Central memory CD8-positive, alpha-beta T cell (primary cell): ENCODE measurements at regions not wholly inside any gene's neighbourhood (a gene's known extent, or its start where the extent isn't known, plus 50 kb on each side); places are given as distances from the start of the nearest gene placed in this dataset.

Experiments used
- ATAC-seq: fragments of 150-1000 bp; cut with Tn5 transposase; replicated peaks from 2 replicates; pipeline ENCODE4 v1.10.0; 2022; ENCODE audit warnings: mild to moderate bottlenecking, moderate FRiP score, moderate number of reproducible peaks; ENCODE audit not compliant: poor library complexity, severe bottlenecking; ENCODE audit errors: extremely low read depth
- DNase-seq, 2 donors: peaks; one replicate each; pipeline ENCODE4 v3.0.0; 2021; ENCODE audit warnings: low spot score in 2 of 2
- H3K27ac Mint-ChIP-seq: one replicate; pipeline ENCODE4 v1.8.0; 2022; ENCODE audit warnings: low read depth, mild to moderate bottlenecking, moderate library complexity, mixed read lengths
- H3K27me3 Mint-ChIP-seq: one replicate; pipeline ENCODE4 v1.8.0; 2022; ENCODE audit warnings: mixed read lengths
- H3K36me3 Mint-ChIP-seq: one replicate; pipeline ENCODE4 v1.8.0; 2022; ENCODE audit warnings: mild to moderate bottlenecking, moderate library complexity, mixed read lengths; ENCODE audit not compliant: insufficient read depth
- H3K4me1 Mint-ChIP-seq: one replicate; pipeline ENCODE4 v1.8.0; 2022; ENCODE audit warnings: mixed read lengths
- H3K4me3 Mint-ChIP-seq: one replicate; pipeline ENCODE4 v1.8.0; 2022; ENCODE audit warnings: mild to moderate bottlenecking, moderate library complexity, mixed read lengths
- H3K9me3 Mint-ChIP-seq: one replicate; pipeline ENCODE4 v1.8.0; 2022; ENCODE audit warnings: mixed read lengths

GRCh38 chr1:72521659-72522058, 239.3 kb upstream of the NEGR1 start:
- peaks cover 5% of the 10 kb centered on the region for H3K9me3 Mint-ChIP-seq
- H3K27me3 Mint-ChIP-seq: no peaks in the 10 kb centered on the region
- no peak overlapping the region for H3K27ac Mint-ChIP-seq
- no peak overlapping the region for H3K4me3 Mint-ChIP-seq
- no peak for DNase-seq
- no peaks in the 10 kb centered on the region for H3K36me3 Mint-ChIP-seq
- H3K4me1 Mint-ChIP-seq: no peaks in the 10 kb centered on the region
- ATAC-seq: no peak

GRCh38 chr1:72516826-72517225, 234.5 kb upstream of the NEGR1 start:
- H3K4me1 Mint-ChIP-seq: no peaks in the 10 kb centered on the region
- H3K27me3 Mint-ChIP-seq: no peaks in the 10 kb centered on the region
- no peak overlapping the region for H3K27ac Mint-ChIP-seq
- no peak for DNase-seq
- no peak for ATAC-seq
- H3K4me3 Mint-ChIP-seq: no peak overlapping the region
- no peaks in the 10 kb centered on the region for H3K36me3 Mint-ChIP-seq
- no peaks in the 10 kb centered on the region for H3K9me3 Mint-ChIP-seq

- no peak for DNase-seq
- no peaks in the 10 kb centered on the region for H3K4me1 Mint-ChIP-seq
- no peaks in the 10 kb centered on the region for H3K27me3 Mint-ChIP-seq
- H3K9me3 Mint-ChIP-seq: no peaks in the 10 kb centered on the region
- H3K4me3 Mint-ChIP-seq: no peak overlapping the region
- no peak for ATAC-seq
- no peak overlapping the region for H3K27ac Mint-ChIP-seq
- H3K36me3 Mint-ChIP-seq: no peaks in the 10 kb centered on the region
Measured at GRCh38 chr1:72516264-72516663, 233.9 kb upstream of the NEGR1 start.

- Mint-ChIP-seq H3K9me3 (peaks cover 13% of the 10 kb centered on the region), H3K27me3 (no peaks in the 10 kb centered on the region), H3K4me1 (no peaks in the 10 kb centered on the region), H3K36me3 (no peaks in the 10 kb centered on the region), H3K27ac (no peak overlapping the region), H3K4me3 (no peak overlapping the region)
- ATAC-seq: no peak
- DNase-seq: no peak
Measured at GRCh38 chr1:72498371-72498770, 216.0 kb upstream of the NEGR1 start.

- no peak for ATAC-seq
- Mint-ChIP-seq H3K4me3 (no peak overlapping the region), H3K9me3 (peaks cover 12% of the 10 kb centered on the region), H3K36me3 (no peaks in the 10 kb centered on the region), H3K27ac (no peak overlapping the region), H3K4me1 (no peaks in the 10 kb centered on the region), H3K27me3 (no peaks in the 10 kb centered on the region)
- DNase-seq: no peak
Measured at GRCh38 chr1:72489801-72490200, 207.5 kb upstream of the NEGR1 start.

- ATAC-seq (no peak), DNase-seq (no peak)
- Mint-ChIP-seq H3K36me3 (no peaks in the 10 kb centered on the region), H3K9me3 (peaks cover 6% of the 10 kb centered on the region), H3K4me3 (no peak overlapping the region), H3K27ac (no peak overlapping the region), H3K4me1 (no peaks in the 10 kb centered on the region), H3K27me3 (no peaks in the 10 kb centered on the region)
Measured at GRCh38 chr1:72485801-72486200, 203.5 kb upstream of the NEGR1 start.

GRCh38 chr1:72483846-72484357, 201.6 kb upstream of the NEGR1 start:
- H3K27me3 Mint-ChIP-seq: no peaks in the 10 kb centered on the region
- H3K4me3 Mint-ChIP-seq: no peak overlapping the region
- no peaks in the 10 kb centered on the region for H3K36me3 Mint-ChIP-seq
- H3K9me3 Mint-ChIP-seq: peaks cover 9% of the 10 kb centered on the region
- no peak overlapping the region for H3K27ac Mint-ChIP-seq
- no peak for ATAC-seq
- no peak for DNase-seq
- no peaks in the 10 kb centered on the region for H3K4me1 Mint-ChIP-seq

- Mint-ChIP-seq H3K4me1 (no peaks in the 10 kb centered on the region), H3K9me3 (peaks cover 12% of the 10 kb centered on the region), H3K27ac (no peak overlapping the region), H3K36me3 (no peaks in the 10 kb centered on the region), H3K4me3 (no peak overlapping the region), H3K27me3 (no peaks in the 10 kb centered on the region)
- ATAC-seq: no peak
- DNase-seq: no peak
Measured at GRCh38 chr1:72482736-72483413, 200.5 kb upstream of the NEGR1 start.

GRCh38 chr1:72481420-72481970, 199.2 kb upstream of the NEGR1 start:
- H3K36me3 Mint-ChIP-seq: no peaks in the 10 kb centered on the region
- H3K27ac Mint-ChIP-seq: no peak overlapping the region
- no peak for ATAC-seq
- no peak overlapping the region for H3K4me3 Mint-ChIP-seq
- peaks cover 12% of the 10 kb centered on the region for H3K9me3 Mint-ChIP-seq
- DNase-seq: no peak
- no peaks in the 10 kb centered on the region for H3K27me3 Mint-ChIP-seq
- H3K4me1 Mint-ChIP-seq: no peaks in the 10 kb centered on the region

GRCh38 chr1:72466376-72466775, 184.0 kb upstream of the NEGR1 start:
- no peaks in the 10 kb centered on the region for H3K36me3 Mint-ChIP-seq
- H3K4me3 Mint-ChIP-seq: no peak overlapping the region
- H3K9me3 Mint-ChIP-seq: peaks cover 15% of the 10 kb centered on the region
- H3K27ac Mint-ChIP-seq: no peak overlapping the region
- DNase-seq: no peak
- H3K27me3 Mint-ChIP-seq: no peaks in the 10 kb centered on the region
- H3K4me1 Mint-ChIP-seq: no peaks in the 10 kb centered on the region
- ATAC-seq: no peak

GRCh38 chr1:72462186-72462905, 180.0 kb upstream of the NEGR1 start:
- Mint-ChIP-seq H3K36me3 (no peaks in the 10 kb centered on the region), H3K4me3 (no peak overlapping the region), H3K27ac (no peak overlapping the region), H3K27me3 (no peaks in the 10 kb centered on the region), H3K4me1 (no peaks in the 10 kb centered on the region), H3K9me3 (peaks cover 12% of the 10 kb centered on the region)
- ATAC-seq (no peak), DNase-seq (no peak)

GRCh38 chr1:72442262-72442661, 159.9 kb upstream of the NEGR1 start:
- DNase-seq: no peak
- H3K4me1 Mint-ChIP-seq: no peaks in the 10 kb centered on the region
- no peaks in the 10 kb centered on the region for H3K36me3 Mint-ChIP-seq
- H3K27ac Mint-ChIP-seq: no peak overlapping the region
- ATAC-seq: no peak
- H3K9me3 Mint-ChIP-seq: peaks cover 24% of the 10 kb centered on the region
- no peak overlapping the region for H3K4me3 Mint-ChIP-seq
- no peaks in the 10 kb centered on the region for H3K27me3 Mint-ChIP-seq

GRCh38 chr1:72439036-72439435, 156.7 kb upstream of the NEGR1 start:
- ATAC-seq: no peak
- H3K9me3 Mint-ChIP-seq: peaks cover 32% of the 10 kb centered on the region

More at GRCh38 chr1:72439036-72439435, 156.7 kb upstream of the NEGR1 start:
- H3K27ac Mint-ChIP-seq: no peak overlapping the region
- H3K36me3 Mint-ChIP-seq: no peaks in the 10 kb centered on the region
- DNase-seq: no peak
- no peaks in the 10 kb centered on the region for H3K4me1 Mint-ChIP-seq
- no peak overlapping the region for H3K4me3 Mint-ChIP-seq
- no peaks in the 10 kb centered on the region for H3K27me3 Mint-ChIP-seq
